ENCODE measurements at regions not wholly inside any gene's neighbourhood (a gene's known extent, or its start where the extent isn't known, plus 50 kb on each side); places are given as distances from the start of the nearest gene placed in this dataset.

DNA sequence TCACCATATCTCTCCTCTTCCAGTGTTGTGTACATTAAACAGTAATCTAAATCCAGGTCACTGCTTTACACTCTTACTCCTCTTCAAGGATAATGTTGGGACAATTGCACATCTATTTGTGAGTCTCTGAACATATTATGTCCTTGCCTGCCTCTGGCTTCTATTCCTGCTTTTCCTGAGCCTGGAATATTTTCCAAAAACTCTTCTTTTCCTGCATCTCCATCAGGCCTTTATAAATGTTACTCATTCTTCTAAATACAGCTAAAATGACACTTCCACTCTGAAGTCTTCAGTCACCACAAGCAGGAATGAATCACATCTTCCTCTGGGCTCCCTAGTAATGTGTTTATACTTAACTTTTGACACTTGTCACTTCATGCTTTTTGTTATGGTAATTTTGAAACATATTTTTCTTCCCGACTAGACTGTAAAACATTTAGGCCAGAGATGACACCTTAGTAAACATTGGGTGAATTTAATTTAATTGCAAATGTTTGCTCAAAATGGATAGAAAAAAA, 396.0 kb downstream of the LRRIQ3 start:
- Histone ChIP-seq H3K4me1 (ENCODE audit: insufficient read depth) (no peaks in the 10 kb centered on the region), H3K36me3 (no peaks in the 10 kb centered on the region), H3K9me3 (no peaks in the 10 kb centered on the region), H3K27ac (no peak overlapping the region), H3K4me3 (no peak overlapping the region), H3K27me3 (no peaks in the 10 kb centered on the region)
- TF ChIP-seq POLR2A (IDR thresholded peaks at IDR 0.05): no peak
- no peak for TF ChIP-seq EP300 (IDR thresholded peaks at IDR 0.05)
- TF ChIP-seq, protein P1, sequence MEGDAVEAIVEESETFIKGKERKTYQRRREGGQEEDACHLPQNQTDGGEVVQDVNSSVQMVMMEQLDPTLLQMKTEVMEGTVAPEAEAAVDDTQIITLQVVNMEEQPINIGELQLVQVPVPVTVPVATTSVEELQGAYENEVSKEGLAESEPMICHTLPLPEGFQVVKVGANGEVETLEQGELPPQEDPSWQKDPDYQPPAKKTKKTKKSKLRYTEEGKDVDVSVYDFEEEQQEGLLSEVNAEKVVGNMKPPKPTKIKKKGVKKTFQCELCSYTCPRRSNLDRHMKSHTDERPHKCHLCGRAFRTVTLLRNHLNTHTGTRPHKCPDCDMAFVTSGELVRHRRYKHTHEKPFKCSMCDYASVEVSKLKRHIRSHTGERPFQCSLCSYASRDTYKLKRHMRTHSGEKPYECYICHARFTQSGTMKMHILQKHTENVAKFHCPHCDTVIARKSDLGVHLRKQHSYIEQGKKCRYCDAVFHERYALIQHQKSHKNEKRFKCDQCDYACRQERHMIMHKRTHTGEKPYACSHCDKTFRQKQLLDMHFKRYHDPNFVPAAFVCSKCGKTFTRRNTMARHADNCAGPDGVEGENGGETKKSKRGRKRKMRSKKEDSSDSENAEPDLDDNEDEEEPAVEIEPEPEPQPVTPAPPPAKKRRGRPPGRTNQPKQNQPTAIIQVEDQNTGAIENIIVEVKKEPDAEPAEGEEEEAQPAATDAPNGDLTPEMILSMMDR (IDR thresholded peaks at IDR 0.05): no peak
- 42 to 58% (median 57%) methylated on average over 1 of the region's 1 CpG for WGBS, 3 donors
- intact Hi-C loops (cut with DNase I): no loop called here
- DNase-seq: no peak

- Histone ChIP-seq H3K27ac (no peak overlapping the region), H3K36me3 (no peaks in the 10 kb centered on the region), H3K27me3 (no peaks in the 10 kb centered on the region), H3K4me1 (ENCODE audit: insufficient read depth) (no peaks in the 10 kb centered on the region), H3K4me3 (no peak overlapping the region), H3K9me3 (no peaks in the 10 kb centered on the region)
- TF ChIP-seq EP300 (IDR thresholded peaks at IDR 0.05) (no peak), POLR2A (IDR thresholded peaks at IDR 0.05) (no peak)
- TF ChIP-seq, protein P1 (IDR thresholded peaks at IDR 0.05): no peak
- intact Hi-C loops (cut with DNase I): no loop called here
- DNase-seq: no peak
- WGBS, 3 donors: 18 to 46% (median 32%) methylated on average over 2 of the region's 2 CpGs
These were observed 397.6 kb downstream of the LRRIQ3 start for GRCh38 chr1:73800376-73800775.

DNA sequence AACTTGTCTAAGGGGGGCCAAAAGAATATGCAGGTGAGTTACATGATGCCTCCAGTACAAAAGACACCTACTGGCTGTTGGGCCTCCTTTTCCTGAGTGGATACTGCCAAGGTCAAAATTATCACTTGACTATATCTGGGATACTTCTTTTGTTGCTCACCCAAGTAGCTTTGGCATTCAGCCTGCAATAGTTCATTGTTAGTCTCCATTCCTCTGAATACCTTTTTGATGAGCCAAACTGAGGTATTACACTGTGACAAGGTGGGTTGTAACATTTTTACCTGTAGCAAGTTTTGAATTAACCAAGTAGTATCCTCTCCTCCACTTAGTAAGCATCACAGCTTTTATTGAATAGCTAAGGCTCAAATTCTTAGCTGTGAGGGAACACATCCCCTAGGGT, 408.0 kb downstream of the LRRIQ3 start:
- no peaks in the 10 kb centered on the region for H3K36me3 ChIP-seq
- H3K4me3 ChIP-seq: no peak overlapping the region
- TF ChIP-seq EP300 (IDR thresholded peaks at IDR 0.05) (no peak), POLR2A (IDR thresholded peaks at IDR 0.05) (no peak)
- TF ChIP-seq, protein P1 (IDR thresholded peaks at IDR 0.05): no peak
- no peaks in the 10 kb centered on the region for H3K27me3 ChIP-seq
- DNase-seq: no peak
- H3K27ac ChIP-seq: no peak overlapping the region
- intact Hi-C loops (cut with DNase I): no loop called here
- H3K9me3 ChIP-seq: no peaks in the 10 kb centered on the region
- no peaks in the 10 kb centered on the region for H3K4me1 ChIP-seq (ENCODE audit: insufficient read depth)

- no peak overlapping the region for H3K4me3 ChIP-seq
- no peaks in the 10 kb centered on the region for H3K9me3 ChIP-seq
- H3K27me3 ChIP-seq: no peaks in the 10 kb centered on the region
- WGBS, 3 donors: 57 to 74% (median 69%) methylated on average over 2 of the region's 2 CpGs
- no peaks in the 10 kb centered on the region for H3K4me1 ChIP-seq (ENCODE audit: insufficient read depth)
- no peak for DNase-seq
- no peak overlapping the region for H3K27ac ChIP-seq
- intact Hi-C loops (cut with DNase I): no loop called here
- no peaks in the 10 kb centered on the region for H3K36me3 ChIP-seq
- no peak for TF ChIP-seq EP300 (IDR thresholded peaks at IDR 0.05)
- no peak for TF ChIP-seq POLR2A (IDR thresholded peaks at IDR 0.05)
- TF ChIP-seq, protein P1 (IDR thresholded peaks at IDR 0.05): no peak
These were observed 413.9 kb downstream of the LRRIQ3 start for GRCh38 chr1:73784026-73784425.

Data from ovary (tissue), 7 donors.